H1 (cell line): ENCODE measurements at regions not wholly inside any gene's neighbourhood (a gene's known extent, or its start where the extent isn't known, plus 50 kb on each side); places are given as distances from the start of the nearest gene placed in this dataset.

Experiments
- EGR1 ChIP-seq: IDR thresholded peaks from 2 replicates; pipeline ENCODE4 v1.6.1; 2011; ENCODE audit warnings: low read depth, low read length, borderline replicate concordance
- JUN ChIP-seq: IDR thresholded peaks from 2 replicates; pipeline ENCODE4 v1.6.1; 2011; ENCODE audit warnings: low read depth, mild to moderate bottlenecking, improper control_type of control experiment, low read length
- SP4 ChIP-seq: IDR thresholded peaks from 2 replicates; pipeline ENCODE4 v1.6.1; 2012; ENCODE audit warnings: low read length, inconsistent platforms

DNA sequence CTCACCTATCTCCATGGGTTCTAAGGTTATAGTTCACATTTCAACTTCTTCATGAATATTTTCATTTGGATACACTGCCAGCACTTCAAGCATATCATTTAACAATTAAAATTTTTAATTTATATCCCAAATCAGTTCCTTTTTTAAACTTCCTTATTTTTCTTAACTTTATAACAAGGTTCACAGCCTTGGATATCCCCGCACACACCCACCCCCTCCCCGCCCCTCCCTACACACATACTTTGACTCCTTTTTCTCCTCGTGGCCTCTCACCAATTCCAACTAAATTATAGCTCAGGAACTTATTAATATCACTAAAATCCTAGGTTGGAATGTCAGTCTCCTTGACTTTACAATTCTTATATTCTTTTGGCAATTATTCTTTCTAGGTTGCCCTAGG, 163.6 kb upstream of the SETBP1 start (continued):
- TF ChIP-seq JUN (no peak), SP4 (no peak), EGR1 (no peak)
